ENCODE measurements at regions not wholly inside any gene's neighbourhood (a gene's known extent, or its start where the extent isn't known, plus 50 kb on each side); places are given as distances from the start of the nearest gene placed in this dataset.

- Histone ChIP-seq H3K4me1 (ENCODE audit: control insufficient read depth, insufficient read depth, low read length) (no peaks in the 10 kb centered on the region), H3K36me3 (ENCODE audit: control insufficient read depth, insufficient read depth, low read length) (no peaks in the 10 kb centered on the region), H3K27me3 (ENCODE audit: control insufficient read depth, insufficient read depth, low read length) (no peaks in the 10 kb centered on the region), H3K4me3 (ENCODE audit: low read depth, low read length) (no peak overlapping the region), H3K27ac (ENCODE audit: low read depth, low read length) (no peak overlapping the region), H3K9me3 (ENCODE audit: control insufficient read depth, insufficient read depth, low read length) (no peaks in the 10 kb centered on the region)
- peak; percentile 63 to 96 (median 76) for DNase-seq (ENCODE audit: low read depth in 4 of 6, low spot score in 6 of 6)
- 79% methylated on average over 2 of the region's 5 CpGs for WGBS (ENCODE audit: insufficient coverage)
These were observed 182.2 kb upstream of the GRIP1 start for GRCh38 chr12:66860752-66861750.

GRCh38 chr12:66862356-66862985 lies 183.6 kb upstream of the GRIP1 start:
- no CpG with 5 or more reads among the region's 3 CpGs for WGBS (ENCODE audit: insufficient coverage)
- no peak for DNase-seq (ENCODE audit: low read depth in 4 of 6, low spot score in 6 of 6)

GRCh38 chr12:66863276-66863675 lies 184.4 kb upstream of the GRIP1 start:
- Histone ChIP-seq H3K36me3 (ENCODE audit: control insufficient read depth, insufficient read depth, low read length) (no peaks in the 10 kb centered on the region), H3K27ac (ENCODE audit: low read depth, low read length) (no peak overlapping the region), H3K4me1 (ENCODE audit: control insufficient read depth, insufficient read depth, low read length) (no peaks in the 10 kb centered on the region), H3K27me3 (ENCODE audit: control insufficient read depth, insufficient read depth, low read length) (no peaks in the 10 kb centered on the region), H3K9me3 (ENCODE audit: control insufficient read depth, insufficient read depth, low read length) (no peaks in the 10 kb centered on the region), H3K4me3 (ENCODE audit: low read depth, low read length) (no peak overlapping the region)
- DNase-seq (ENCODE audit: low read depth in 4 of 6, low spot score in 6 of 6): no peak
- WGBS (ENCODE audit: insufficient coverage): 46% methylated on average over 1 of the region's 1 CpG

More at GRCh38 chr12:66862356-66862985, 183.6 kb upstream of the GRIP1 start:
- no peaks in the 10 kb centered on the region for H3K27me3 ChIP-seq (ENCODE audit: control insufficient read depth, insufficient read depth, low read length)
- H3K36me3 ChIP-seq (ENCODE audit: control insufficient read depth, insufficient read depth, low read length): no peaks in the 10 kb centered on the region
- no peaks in the 10 kb centered on the region for H3K9me3 ChIP-seq (ENCODE audit: control insufficient read depth, insufficient read depth, low read length)
- no peak overlapping the region for H3K27ac ChIP-seq (ENCODE audit: low read depth, low read length)
- H3K4me1 ChIP-seq (ENCODE audit: control insufficient read depth, insufficient read depth, low read length): no peaks in the 10 kb centered on the region
- H3K4me3 ChIP-seq (ENCODE audit: low read depth, low read length): no peak overlapping the region

GRCh38 chr12:66877925-66878324 lies 199.0 kb upstream of the GRIP1 start:
- no peak for DNase-seq (ENCODE audit: low read depth in 4 of 6, low spot score in 6 of 6)

GRCh38 chr12:66879409-66879808 lies 200.5 kb upstream of the GRIP1 start:
- Histone ChIP-seq H3K36me3 (ENCODE audit: control insufficient read depth, insufficient read depth, low read length) (no peaks in the 10 kb centered on the region), H3K27ac (ENCODE audit: low read depth, low read length) (no peak overlapping the region), H3K4me3 (ENCODE audit: low read depth, low read length) (no peak overlapping the region), H3K27me3 (ENCODE audit: control insufficient read depth, insufficient read depth, low read length) (no peaks in the 10 kb centered on the region), H3K4me1 (ENCODE audit: control insufficient read depth, insufficient read depth, low read length) (no peaks in the 10 kb centered on the region), H3K9me3 (ENCODE audit: control insufficient read depth, insufficient read depth, low read length) (no peaks in the 10 kb centered on the region)
- 100% methylated on average over 1 of the region's 4 CpGs for WGBS (ENCODE audit: insufficient coverage)
- DNase-seq (ENCODE audit: low read depth in 4 of 6, low spot score in 6 of 6): peak in 1 of 6 donors; percentile 57

More at GRCh38 chr12:66877925-66878324, 199.0 kb upstream of the GRIP1 start:
- Histone ChIP-seq H3K36me3 (ENCODE audit: control insufficient read depth, insufficient read depth, low read length) (no peaks in the 10 kb centered on the region), H3K27ac (ENCODE audit: low read depth, low read length) (no peak overlapping the region), H3K27me3 (ENCODE audit: control insufficient read depth, insufficient read depth, low read length) (no peaks in the 10 kb centered on the region), H3K4me3 (ENCODE audit: low read depth, low read length) (no peak overlapping the region), H3K4me1 (ENCODE audit: control insufficient read depth, insufficient read depth, low read length) (no peaks in the 10 kb centered on the region), H3K9me3 (ENCODE audit: control insufficient read depth, insufficient read depth, low read length) (no peaks in the 10 kb centered on the region)

- no peak for DNase-seq (ENCODE audit: low read depth in 4 of 6, low spot score in 6 of 6)
- Histone ChIP-seq H3K27me3 (ENCODE audit: control insufficient read depth, insufficient read depth, low read length) (no peaks in the 10 kb centered on the region), H3K4me3 (ENCODE audit: low read depth, low read length) (no peak overlapping the region), H3K27ac (ENCODE audit: low read depth, low read length) (no peak overlapping the region), H3K36me3 (ENCODE audit: control insufficient read depth, insufficient read depth, low read length) (no peaks in the 10 kb centered on the region), H3K9me3 (ENCODE audit: control insufficient read depth, insufficient read depth, low read length) (no peaks in the 10 kb centered on the region), H3K4me1 (ENCODE audit: control insufficient read depth, insufficient read depth, low read length) (no peaks in the 10 kb centered on the region)
These were observed 202.5 kb upstream of the GRIP1 start for GRCh38 chr12:66881386-66881785.

- DNase-seq (ENCODE audit: low read depth in 4 of 6, low spot score in 6 of 6): peak in 2 of 6 donors; percentile 30 to 82
- no peaks in the 10 kb centered on the region for H3K36me3 ChIP-seq (ENCODE audit: control insufficient read depth, insufficient read depth, low read length)
- WGBS (ENCODE audit: insufficient coverage): 0% methylated on average over 1 of the region's 11 CpGs
- no peaks in the 10 kb centered on the region for H3K4me1 ChIP-seq (ENCODE audit: control insufficient read depth, insufficient read depth, low read length)
- H3K4me3 ChIP-seq (ENCODE audit: low read depth, low read length): no peak overlapping the region
- H3K9me3 ChIP-seq (ENCODE audit: control insufficient read depth, insufficient read depth, low read length): no peaks in the 10 kb centered on the region
- H3K27ac ChIP-seq (ENCODE audit: low read depth, low read length): no peak overlapping the region
- no peaks in the 10 kb centered on the region for H3K27me3 ChIP-seq (ENCODE audit: control insufficient read depth, insufficient read depth, low read length)
These were observed 205.2 kb upstream of the GRIP1 start for GRCh38 chr12:66884091-66884490.

- Histone ChIP-seq H3K27ac (ENCODE audit: low read depth, low read length) (no peak overlapping the region), H3K4me3 (ENCODE audit: low read depth, low read length) (no peak overlapping the region), H3K9me3 (ENCODE audit: control insufficient read depth, insufficient read depth, low read length) (no peaks in the 10 kb centered on the region), H3K27me3 (ENCODE audit: control insufficient read depth, insufficient read depth, low read length) (no peaks in the 10 kb centered on the region), H3K36me3 (ENCODE audit: control insufficient read depth, insufficient read depth, low read length) (no peaks in the 10 kb centered on the region), H3K4me1 (ENCODE audit: control insufficient read depth, insufficient read depth, low read length) (no peaks in the 10 kb centered on the region)
- no peak for DNase-seq (ENCODE audit: low read depth in 4 of 6, low spot score in 6 of 6)
- 64% methylated on average over 10 of the region's 13 CpGs for WGBS (ENCODE audit: insufficient coverage)
These were observed 206.4 kb upstream of the GRIP1 start for GRCh38 chr12:66885115-66885875.

- no peaks in the 10 kb centered on the region for H3K4me1 ChIP-seq (ENCODE audit: control insufficient read depth, insufficient read depth, low read length)
- no peak overlapping the region for H3K27ac ChIP-seq (ENCODE audit: low read depth, low read length)
- H3K36me3 ChIP-seq (ENCODE audit: control insufficient read depth, insufficient read depth, low read length): no peaks in the 10 kb centered on the region
- H3K27me3 ChIP-seq (ENCODE audit: control insufficient read depth, insufficient read depth, low read length): no peaks in the 10 kb centered on the region
- WGBS (ENCODE audit: insufficient coverage): 70% methylated on average over 5 of the region's 8 CpGs
- H3K9me3 ChIP-seq (ENCODE audit: control insufficient read depth, insufficient read depth, low read length): no peaks in the 10 kb centered on the region
- no peak overlapping the region for H3K4me3 ChIP-seq (ENCODE audit: low read depth, low read length)
- DNase-seq (ENCODE audit: low read depth in 4 of 6, low spot score in 6 of 6): peak in 1 of 6 donors; percentile 41
These were observed 217.9 kb upstream of the GRIP1 start for GRCh38 chr12:66896797-66897196.

All from spinal cord (tissue), 9 donors.